Endodermal cell (in vitro differentiated cells): ENCODE measurements at regions not wholly inside any gene's neighbourhood (a gene's known extent, or its start where the extent isn't known, plus 50 kb on each side); places are given as distances from the start of the nearest gene placed in this dataset.

Experiments
- DNase-seq: peaks from one replicate; pipeline ENCODE4 v3.0.0-alpha.2; 2017
- H3K27ac ChIP-seq: 2 replicates; pipeline ENCODE4 v1.5.1; 2013; ENCODE audit warnings: mild to moderate bottlenecking, low read depth, low read length, moderate library complexity
- H3K27me3 ChIP-seq: 2 replicates; pipeline ENCODE4 v1.6.1; 2013; ENCODE audit warnings: mild to moderate bottlenecking, low read length, moderate library complexity; ENCODE audit not compliant: insufficient read depth, control insufficient read depth, poor library complexity, severe bottlenecking
- H3K36me3 ChIP-seq: 2 replicates; pipeline ENCODE4 v1.7.0; 2013; ENCODE audit warnings: mild to moderate bottlenecking, low read length, moderate library complexity; ENCODE audit not compliant: control insufficient read depth, insufficient read depth
- H3K4me1 ChIP-seq: one replicate; pipeline ENCODE4 v1.7.0; 2013; ENCODE audit warnings: low read length; ENCODE audit not compliant: control insufficient read depth, insufficient read depth
- H3K4me3 ChIP-seq: 2 replicates; pipeline ENCODE4 v1.5.1; 2013; ENCODE audit warnings: mild to moderate bottlenecking, low read length, moderate library complexity
- H3K9ac ChIP-seq: 2 replicates; pipeline ENCODE4 v1.6.1; 2013; ENCODE audit warnings: mild to moderate bottlenecking, low read length, moderate library complexity; ENCODE audit not compliant: poor library complexity, severe bottlenecking; ENCODE audit errors: extremely low read depth
- H3K9me3 ChIP-seq: 2 replicates; pipeline ENCODE4 v1.6.1; 2013; ENCODE audit warnings: mild to moderate bottlenecking, low read length, moderate library complexity; ENCODE audit not compliant: control insufficient read depth
- H3K27ac Mint-ChIP-seq: 2 replicates; pipeline ENCODE4 v1.8.0; 2020; ENCODE audit warnings: mixed read lengths
- H3K27me3 Mint-ChIP-seq: 2 replicates; pipeline ENCODE4 v1.8.0; 2021; ENCODE audit warnings: mild to moderate bottlenecking, mixed read lengths; ENCODE audit not compliant: insufficient read depth
- H3K36me3 Mint-ChIP-seq: 2 replicates; pipeline ENCODE4 v1.8.0; 2020; ENCODE audit warnings: low read depth, mixed read lengths
- H3K4me1 Mint-ChIP-seq: 2 replicates; pipeline ENCODE4 v1.8.0; 2020; ENCODE audit warnings: mixed read lengths
- H3K4me3 Mint-ChIP-seq: 2 replicates; pipeline ENCODE4 v1.8.0; 2020; ENCODE audit warnings: mild to moderate bottlenecking, moderate library complexity, mixed read lengths
- H3K9me3 Mint-ChIP-seq: 2 replicates; pipeline ENCODE4 v1.8.0; 2020; ENCODE audit warnings: mild to moderate bottlenecking, mixed read lengths
- WGBS, 2 experiments: methylation state at CpG; one replicate each; pipeline versions ENCODE4 v1.1.5 to v1.1.7; 2013; ENCODE audit warnings: missing lambda C conversion rate in 2 of 2, mixed read lengths in 1 of 2; ENCODE audit not compliant: insufficient coverage in 1 of 2, insufficient read length in 1 of 2; 5-methylcytosine and 5-hydroxymethylcytosine counted together
- TF ChIP-seq, protein P1 (sequence below): fragments of 200-600 bp; sonication (generic); conservative IDR thresholded peaks from 2 replicates; pipeline ENCODE4 v1.5.0; 2021; ENCODE audit warnings: antibody characterized with exemption, mild to moderate bottlenecking

GRCh38 chr16:59759296-59759695, 1025.2 kb upstream of the GOT2 start:
- H3K27me3 ChIP-seq, result no peaks in the 10 kb centered on the region
- H3K27ac Mint-ChIP-seq, result no peak overlapping the region
- H3K9me3 ChIP-seq, result no peaks in the 10 kb centered on the region
- no peak overlapping the region for H3K4me3 Mint-ChIP-seq
- 94 to 100% methylated on average over 2 of the region's 3 CpGs for WGBS, 2 experiments
- no peak overlapping the region for H3K4me3 ChIP-seq
- peaks cover 4% of the 10 kb centered on the region for H3K4me1 Mint-ChIP-seq
- H3K4me1 ChIP-seq, result peaks cover 3% of the 10 kb centered on the region
- no peak overlapping the region for H3K9ac ChIP-seq
- peaks cover 17% of the 10 kb centered on the region for H3K27me3 Mint-ChIP-seq
- H3K27ac ChIP-seq, result no peak overlapping the region
- H3K9me3 Mint-ChIP-seq, result peaks cover 34% of the 10 kb centered on the region
- H3K36me3 Mint-ChIP-seq, result peaks cover 3% of the 10 kb centered on the region
- DNase-seq, result no peak
- H3K36me3 ChIP-seq, result no peaks in the 10 kb centered on the region
- TF ChIP-seq, protein P1, sequence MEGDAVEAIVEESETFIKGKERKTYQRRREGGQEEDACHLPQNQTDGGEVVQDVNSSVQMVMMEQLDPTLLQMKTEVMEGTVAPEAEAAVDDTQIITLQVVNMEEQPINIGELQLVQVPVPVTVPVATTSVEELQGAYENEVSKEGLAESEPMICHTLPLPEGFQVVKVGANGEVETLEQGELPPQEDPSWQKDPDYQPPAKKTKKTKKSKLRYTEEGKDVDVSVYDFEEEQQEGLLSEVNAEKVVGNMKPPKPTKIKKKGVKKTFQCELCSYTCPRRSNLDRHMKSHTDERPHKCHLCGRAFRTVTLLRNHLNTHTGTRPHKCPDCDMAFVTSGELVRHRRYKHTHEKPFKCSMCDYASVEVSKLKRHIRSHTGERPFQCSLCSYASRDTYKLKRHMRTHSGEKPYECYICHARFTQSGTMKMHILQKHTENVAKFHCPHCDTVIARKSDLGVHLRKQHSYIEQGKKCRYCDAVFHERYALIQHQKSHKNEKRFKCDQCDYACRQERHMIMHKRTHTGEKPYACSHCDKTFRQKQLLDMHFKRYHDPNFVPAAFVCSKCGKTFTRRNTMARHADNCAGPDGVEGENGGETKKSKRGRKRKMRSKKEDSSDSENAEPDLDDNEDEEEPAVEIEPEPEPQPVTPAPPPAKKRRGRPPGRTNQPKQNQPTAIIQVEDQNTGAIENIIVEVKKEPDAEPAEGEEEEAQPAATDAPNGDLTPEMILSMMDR, result no peak

GRCh38 chr16:59758848-59759247, 1024.7 kb upstream of the GOT2 start:
- Mint-ChIP-seq H3K9me3 (peaks cover 32% of the 10 kb centered on the region), H3K27ac (no peak overlapping the region)
- DNase-seq, result no peak

GRCh38 chr16:59754854-59755253, 1020.7 kb upstream of the GOT2 start:
- Histone ChIP-seq H3K9me3 (no peaks in the 10 kb centered on the region), H3K4me3 (no peak overlapping the region), H3K27ac (no peak overlapping the region), H3K36me3 (no peaks in the 10 kb centered on the region), H3K27me3 (no peaks in the 10 kb centered on the region), H3K4me1 (peaks cover 3% of the 10 kb centered on the region), H3K9ac (no peak overlapping the region)
- H3K36me3 Mint-ChIP-seq, result no peaks in the 10 kb centered on the region
- peaks cover 4% of the 10 kb centered on the region for H3K4me1 Mint-ChIP-seq
- H3K27ac Mint-ChIP-seq, result no peak overlapping the region
- no peak for DNase-seq
- TF ChIP-seq, protein P1, result no peak
- no peak overlapping the region for H3K4me3 Mint-ChIP-seq
- no peaks in the 10 kb centered on the region for H3K9me3 Mint-ChIP-seq
- WGBS, 2 experiments, result 96 to 98% methylated on average over 9 to 19 of the region's 19 CpGs
- peaks cover 15% of the 10 kb centered on the region for H3K27me3 Mint-ChIP-seq

More at GRCh38 chr16:59758848-59759247, 1024.7 kb upstream of the GOT2 start:
- Histone ChIP-seq H3K4me3 (no peak overlapping the region), H3K36me3 (no peaks in the 10 kb centered on the region), H3K4me1 (peaks cover 3% of the 10 kb centered on the region), H3K9ac (no peak overlapping the region), H3K27ac (no peak overlapping the region), H3K27me3 (no peaks in the 10 kb centered on the region), H3K9me3 (no peaks in the 10 kb centered on the region)
- peaks cover 3% of the 10 kb centered on the region for H3K36me3 Mint-ChIP-seq
- TF ChIP-seq, protein P1, result no peak
- no peak overlapping the region for H3K4me3 Mint-ChIP-seq
- peaks cover 17% of the 10 kb centered on the region for H3K27me3 Mint-ChIP-seq
- 85 to 91% methylated on average over 1 of the region's 1 CpG for WGBS, 2 experiments
- H3K4me1 Mint-ChIP-seq, result peaks cover 4% of the 10 kb centered on the region
